PC-3 (cell line): ENCODE measurements at regions not wholly inside any gene's neighbourhood (a gene's known extent, or its start where the extent isn't known, plus 50 kb on each side); places are given as distances from the start of the nearest gene placed in this dataset.

Experiments
- CTCF ChIP-seq: fragments of 300-600 bp; sonication (generic); conservative IDR thresholded peaks from 2 replicates; pipeline ENCODE4 v1.5.1; 2017; ENCODE audit warnings: antibody characterized with exemption, low read depth, mild to moderate bottlenecking, low read length
- EZH2 ChIP-seq: fragments of 300-600 bp; sonication (generic); IDR thresholded peaks from one replicate; pipeline ENCODE4 v1.6.1; 2017; ENCODE audit warnings: antibody characterized with exemption, mild to moderate bottlenecking, low read length; ENCODE audit not compliant: unreplicated experiment
- EZH2phosphoT487 ChIP-seq: fragments of 300-600 bp; sonication (generic); IDR thresholded peaks from 2 replicates; pipeline ENCODE4 v1.6.1; 2018; ENCODE audit warnings: mild to moderate bottlenecking, antibody characterized with exemption, low read length, borderline replicate concordance

- TF ChIP-seq CTCF, result no peak
- no peak for TF ChIP-seq EZH2
- no peak for TF ChIP-seq EZH2phosphoT487
Measured at GRCh38 chr5:110027527-110028322, 338.0 kb downstream of the MAN2A1 start.
